ENCODE measurements at regions not wholly inside any gene's neighbourhood (a gene's known extent, or its start where the extent isn't known, plus 50 kb on each side); places are given as distances from the start of the nearest gene placed in this dataset.

GRCh38 chr15:38062696-38063095 is 128.3 kb downstream of the TMCO5A start:
- DNase-seq (ENCODE audit: low read depth, low spot score) (no peak), FAIRE-seq (no peak)
- no peak overlapping the region for H3K4me2 ChIP-seq (ENCODE audit: insufficient read depth, low read length)
- H3K27me3 ChIP-seq (ENCODE audit: control insufficient read depth in 2 of 2, insufficient read depth in 2 of 2, low read length in 2 of 2), result no peaks in the 10 kb centered on the region
- H3K36me3 ChIP-seq (ENCODE audit: control insufficient read depth in 2 of 2, extremely low read depth in 1 of 2, insufficient read depth in 2 of 2, low read length in 2 of 2), result no peaks in the 10 kb centered on the region
- H3K9me1 ChIP-seq (replicated peaks; ENCODE audit: control insufficient read depth, extremely low read depth, insufficient read depth, low read length), result no peaks in the 10 kb centered on the region
- intact Hi-C loops (cut with micrococcal nuclease), result no loop called here
- H4K20me1 ChIP-seq (replicated peaks; ENCODE audit: control insufficient read depth, extremely low read depth, insufficient read depth, low read length), result no peaks in the 10 kb centered on the region
- H2AFZ ChIP-seq (ENCODE audit: low read depth, low read length), result no peak overlapping the region
- H3K9me3 ChIP-seq (replicated peaks; ENCODE audit: control insufficient read depth, insufficient read depth, low read length), result no peaks in the 10 kb centered on the region
- H3K27ac ChIP-seq (ENCODE audit: insufficient read depth, low read depth, low read length), result no peak overlapping the region
- TF ChIP-seq POLR2AphosphoS5 (IDR thresholded peaks at IDR 0.05; ENCODE audit: insufficient read depth, low read depth, low read length), result no peak
- TF ChIP-seq FOS (IDR thresholded peaks at IDR 0.05; ENCODE audit: borderline replicate concordance, insufficient read depth, low read length), result no peak
- BruUV-seq (replicated peaks), result no TSS peak
- dilution Hi-C loops (cut with MboI; ENCODE audit: extremely low pct_ligation_motif_present, low sequenced_read_pairs), result no loop called here
- H3K79me2 ChIP-seq (ENCODE audit: control insufficient read depth, insufficient read depth, low read length), result no peaks in the 10 kb centered on the region
- ChIA-PET POLR2A (no interaction called here), CTCF (interaction anchor here (1.8 kb wide), 1 partner anchor 9 kb away, joined by 4 read pairs; no protein-coding TSS in a partner anchor)
- no peak overlapping the region for H3K9ac ChIP-seq (replicated peaks; ENCODE audit: extremely low read depth, insufficient read depth, low read length)
- peaks cover 3% of the 10 kb centered on the region for H3K4me1 ChIP-seq (ENCODE audit: control insufficient read depth, extremely low read depth, insufficient read depth, low read length)
- no peak overlapping the region for H3K4me3 ChIP-seq (replicated peaks in 1 of 3; ENCODE audit: insufficient read depth in 1 of 3, low read depth in 1 of 3, low read length in 3 of 3)

GRCh38 chr15:38065721-38066345 is 131.4 kb downstream of the TMCO5A start:
- no peaks in the 10 kb centered on the region for H3K79me2 ChIP-seq (ENCODE audit: control insufficient read depth, insufficient read depth, low read length)
- no peak overlapping the region for H3K9ac ChIP-seq (replicated peaks; ENCODE audit: extremely low read depth, insufficient read depth, low read length)
- ChIA-PET CTCF (no interaction called here), POLR2A (no interaction called here)
- H3K4me1 ChIP-seq (ENCODE audit: control insufficient read depth, extremely low read depth, insufficient read depth, low read length), result peaks cover 20% of the 10 kb centered on the region
- no peaks in the 10 kb centered on the region for H3K27me3 ChIP-seq (ENCODE audit: control insufficient read depth in 2 of 2, insufficient read depth in 2 of 2, low read length in 2 of 2)
- no peak overlapping the region for H3K4me2 ChIP-seq (ENCODE audit: insufficient read depth, low read length)
- dilution Hi-C loops (cut with MboI; ENCODE audit: extremely low pct_ligation_motif_present, low sequenced_read_pairs), result no loop called here
- FAIRE-seq (no peak), DNase-seq (ENCODE audit: low read depth, low spot score) (no peak)
- intact Hi-C loops (cut with micrococcal nuclease), result no loop called here
- no peak overlapping the region for H3K27ac ChIP-seq (ENCODE audit: insufficient read depth, low read depth, low read length)
- no peaks in the 10 kb centered on the region for H3K9me1 ChIP-seq (replicated peaks; ENCODE audit: control insufficient read depth, extremely low read depth, insufficient read depth, low read length)
- no peak overlapping the region for H3K4me3 ChIP-seq (replicated peaks in 1 of 3; ENCODE audit: insufficient read depth in 1 of 3, low read depth in 1 of 3, low read length in 3 of 3)
- BruUV-seq (replicated peaks), result no TSS peak
- no peak overlapping the region for H2AFZ ChIP-seq (ENCODE audit: low read depth, low read length)
- H4K20me1 ChIP-seq (replicated peaks; ENCODE audit: control insufficient read depth, extremely low read depth, insufficient read depth, low read length), result no peaks in the 10 kb centered on the region
- no peak for TF ChIP-seq GATA2 (IDR thresholded peaks at IDR 0.05; ENCODE audit: insufficient read depth, insufficient read length, low read depth, low read length)
- TF ChIP-seq FOS (IDR thresholded peaks at IDR 0.05; ENCODE audit: borderline replicate concordance, insufficient read depth, low read length), result no peak
- TF ChIP-seq POLR2A (IDR thresholded peaks at IDR 0.05; ENCODE audit: low read depth, low read length), result no peak
- no peak for TF ChIP-seq MAX (IDR thresholded peaks at IDR 0.05; ENCODE audit: insufficient read depth, insufficient read length)
- TF ChIP-seq EZH2 (IDR thresholded peaks at IDR 0.05; ENCODE audit: borderline replicate concordance, low read depth, low read length, severe bottlenecking), result no peak
- TF ChIP-seq POLR2AphosphoS5 (IDR thresholded peaks at IDR 0.05; ENCODE audit: insufficient read depth, low read depth, low read length), result no peak
- TF ChIP-seq JUN (IDR thresholded peaks at IDR 0.05; ENCODE audit: borderline replicate concordance, insufficient read depth, insufficient read length, low read depth), result no peak
- H3K36me3 ChIP-seq (ENCODE audit: control insufficient read depth in 2 of 2, extremely low read depth in 1 of 2, insufficient read depth in 2 of 2, low read length in 2 of 2), result no peaks in the 10 kb centered on the region
- no peaks in the 10 kb centered on the region for H3K9me3 ChIP-seq (replicated peaks; ENCODE audit: control insufficient read depth, insufficient read depth, low read length)

Data from endothelial cell of umbilical vein (primary cell).